ENCODE measurements at regions not wholly inside any gene's neighbourhood (a gene's known extent, or its start where the extent isn't known, plus 50 kb on each side); places are given as distances from the start of the nearest gene placed in this dataset.

GRCh38 chr3:116939091-116939490, 229.5 kb downstream of the TUSC7 start:
- no peak for DNase-seq

GRCh38 chr3:116939550-116939949, 230.0 kb downstream of the TUSC7 start:
- no peak for DNase-seq

GRCh38 chr3:116940719-116941118, 231.1 kb downstream of the TUSC7 start:
- no peak for DNase-seq

GRCh38 chr3:116946376-116946775, 236.8 kb downstream of the TUSC7 start:
- DNase-seq: no peak

- DNase-seq: no peak
These were observed 237.6 kb downstream of the TUSC7 start for GRCh38 chr3:116947148-116947547.

GRCh38 chr3:116947809-116948208, 238.2 kb downstream of the TUSC7 start:
- DNase-seq: no peak

- no peak for DNase-seq
These were observed 240.9 kb downstream of the TUSC7 start for GRCh38 chr3:116950301-116951055.

- DNase-seq: no peak
These were observed 242.0 kb downstream of the TUSC7 start for GRCh38 chr3:116951610-116952009.

- no peak for DNase-seq
These were observed 248.7 kb downstream of the TUSC7 start for GRCh38 chr3:116958291-116958690.

- DNase-seq: no peak
These were observed 251.5 kb downstream of the TUSC7 start for GRCh38 chr3:116961106-116961505.

- no peak for DNase-seq
These were observed 254.2 kb downstream of the TUSC7 start for GRCh38 chr3:116963802-116964201.

GRCh38 chr3:116966649-116967048, 257.1 kb downstream of the TUSC7 start:
- no peak for DNase-seq

GRCh38 chr3:116969135-116969534, 259.6 kb downstream of the TUSC7 start:
- no peak for DNase-seq

GRCh38 chr3:116969646-116970045, 260.1 kb downstream of the TUSC7 start:
- DNase-seq: no peak

GRCh38 chr3:116971531-116971930, 262.0 kb downstream of the TUSC7 start:
- no peak for DNase-seq

- no peak for DNase-seq
These were observed 265.1 kb downstream of the TUSC7 start for GRCh38 chr3:116974702-116975101.

- DNase-seq: no peak
These were observed 267.9 kb downstream of the TUSC7 start for GRCh38 chr3:116977441-116977840.

- no peak for DNase-seq
These were observed 270.5 kb downstream of the TUSC7 start for GRCh38 chr3:116980099-116980498.

- no peak for DNase-seq
These were observed 271.5 kb downstream of the TUSC7 start for GRCh38 chr3:116981089-116981488.

GRCh38 chr3:116984301-116984700, 274.7 kb downstream of the TUSC7 start:
- no peak for DNase-seq

- DNase-seq: no peak
These were observed 284.8 kb downstream of the TUSC7 start for GRCh38 chr3:116994351-116994879.

- no peak for DNase-seq
These were observed 293.9 kb downstream of the TUSC7 start for GRCh38 chr3:117003501-117003900.

GRCh38 chr3:117005274-117005673, 295.7 kb downstream of the TUSC7 start:
- DNase-seq: no peak

GRCh38 chr3:117005911-117006522, 296.4 kb downstream of the TUSC7 start:
- no peak for DNase-seq

- DNase-seq: no peak
These were observed 300.7 kb downstream of the TUSC7 start for GRCh38 chr3:117010318-117010717.
